ENCODE measurements at regions not wholly inside any gene's neighbourhood (a gene's known extent, or its start where the extent isn't known, plus 50 kb on each side); places are given as distances from the start of the nearest gene placed in this dataset.

GRCh38 chr11:112523951-112524350 is 263.3 kb upstream of the PLET1 start:
- no peaks in the 10 kb centered on the region for H4K20me1 ChIP-seq (ENCODE audit: insufficient read depth, low read length)
- TF ChIP-seq EZH2phosphoT487 (IDR thresholded peaks at IDR 0.05; ENCODE audit: low read depth), result no peak
- TF ChIP-seq CTCF (IDR thresholded peaks at IDR 0.05; ENCODE audit: low read depth, low read length), result no peak
- H3K79me2 ChIP-seq (ENCODE audit: low read length), result no peaks in the 10 kb centered on the region
- H3K4me1 ChIP-seq (ENCODE audit: low read length), result no peaks in the 10 kb centered on the region
- H3K4me2 ChIP-seq (ENCODE audit: low read length), result no peak overlapping the region
- no peak overlapping the region for H3K9ac ChIP-seq (ENCODE audit: low read length)
- H3K4me3 ChIP-seq (ENCODE audit: low read length), result no peak overlapping the region
- H3K27ac ChIP-seq (ENCODE audit: low read length), result no peak overlapping the region
- H3K27me3 ChIP-seq (ENCODE audit: low read depth, low read length), result peaks cover 47% of the 10 kb centered on the region
- no peak overlapping the region for H2AFZ ChIP-seq (ENCODE audit: low read depth, low read length)
- H3K36me3 ChIP-seq (replicated peaks; ENCODE audit: low read depth, low read length), result no peaks in the 10 kb centered on the region
- H3K9me3 ChIP-seq (ENCODE audit: insufficient read depth, low read length), result no peaks in the 10 kb centered on the region

GRCh38 chr11:112524798-112525197 is 264.1 kb upstream of the PLET1 start:
- Histone ChIP-seq H3K79me2 (ENCODE audit: low read length) (no peaks in the 10 kb centered on the region), H3K4me1 (ENCODE audit: low read length) (no peaks in the 10 kb centered on the region), H3K27me3 (ENCODE audit: low read depth, low read length) (peaks cover 47% of the 10 kb centered on the region), H2AFZ (ENCODE audit: low read depth, low read length) (no peak overlapping the region), H3K9me3 (ENCODE audit: insufficient read depth, low read length) (no peaks in the 10 kb centered on the region), H3K36me3 (replicated peaks; ENCODE audit: low read depth, low read length) (no peaks in the 10 kb centered on the region), H3K9ac (ENCODE audit: low read length) (no peak overlapping the region), H3K4me2 (ENCODE audit: low read length) (no peak overlapping the region), H3K27ac (ENCODE audit: low read length) (no peak overlapping the region), H4K20me1 (ENCODE audit: insufficient read depth, low read length) (no peaks in the 10 kb centered on the region), H3K4me3 (ENCODE audit: low read length) (no peak overlapping the region)
- TF ChIP-seq EZH2phosphoT487 (IDR thresholded peaks at IDR 0.05; ENCODE audit: low read depth), result no peak
- no peak for TF ChIP-seq CTCF (IDR thresholded peaks at IDR 0.05; ENCODE audit: low read depth, low read length)

GRCh38 chr11:112525270-112525669 is 264.6 kb upstream of the PLET1 start:
- H3K27me3 ChIP-seq (ENCODE audit: low read depth, low read length), result peaks cover 47% of the 10 kb centered on the region
- TF ChIP-seq EZH2phosphoT487 (IDR thresholded peaks at IDR 0.05; ENCODE audit: low read depth) (no peak), CTCF (IDR thresholded peaks at IDR 0.05; ENCODE audit: low read depth, low read length) (no peak)
- no peak overlapping the region for H3K4me2 ChIP-seq (ENCODE audit: low read length)
- no peak overlapping the region for H3K9ac ChIP-seq (ENCODE audit: low read length)
- no peaks in the 10 kb centered on the region for H3K9me3 ChIP-seq (ENCODE audit: insufficient read depth, low read length)
- no peaks in the 10 kb centered on the region for H4K20me1 ChIP-seq (ENCODE audit: insufficient read depth, low read length)
- no peak overlapping the region for H3K27ac ChIP-seq (ENCODE audit: low read length)
- no peaks in the 10 kb centered on the region for H3K36me3 ChIP-seq (replicated peaks; ENCODE audit: low read depth, low read length)
- no peaks in the 10 kb centered on the region for H3K79me2 ChIP-seq (ENCODE audit: low read length)
- H3K4me3 ChIP-seq (ENCODE audit: low read length), result no peak overlapping the region
- H2AFZ ChIP-seq (ENCODE audit: low read depth, low read length), result no peak overlapping the region
- no peaks in the 10 kb centered on the region for H3K4me1 ChIP-seq (ENCODE audit: low read length)

GRCh38 chr11:112525844-112526590 is 265.4 kb upstream of the PLET1 start:
- Histone ChIP-seq H3K4me2 (ENCODE audit: low read length) (no peak overlapping the region), H3K27me3 (ENCODE audit: low read depth, low read length) (peaks cover 41% of the 10 kb centered on the region), H3K27ac (ENCODE audit: low read length) (no peak overlapping the region)

More at GRCh38 chr11:112525844-112526590, 265.4 kb upstream of the PLET1 start:
- Histone ChIP-seq H3K4me1 (ENCODE audit: low read length) (no peaks in the 10 kb centered on the region), H3K9ac (ENCODE audit: low read length) (no peak overlapping the region), H3K9me3 (ENCODE audit: insufficient read depth, low read length) (no peaks in the 10 kb centered on the region), H2AFZ (ENCODE audit: low read depth, low read length) (no peak overlapping the region), H3K79me2 (ENCODE audit: low read length) (no peaks in the 10 kb centered on the region), H3K36me3 (replicated peaks; ENCODE audit: low read depth, low read length) (no peaks in the 10 kb centered on the region), H4K20me1 (ENCODE audit: insufficient read depth, low read length) (no peaks in the 10 kb centered on the region), H3K4me3 (ENCODE audit: low read length) (no peak overlapping the region)
- no peak for TF ChIP-seq CTCF (IDR thresholded peaks at IDR 0.05; ENCODE audit: low read depth, low read length)
- TF ChIP-seq EZH2phosphoT487 (IDR thresholded peaks at IDR 0.05; ENCODE audit: low read depth), result no peak

Data from OCI-LY3 (cell line).